DND-41 (cell line): ENCODE measurements at regions not wholly inside any gene's neighbourhood (a gene's known extent, or its start where the extent isn't known, plus 50 kb on each side); places are given as distances from the start of the nearest gene placed in this dataset.

Source experiments
- ATAC-seq: fragments of 200-7000 bp; cut with Tn5 transposase; 3 replicates; pipeline ENCODE4 v1.9.1; 2021; ENCODE audit warnings: low read depth; ENCODE audit not compliant: insufficient read depth
- DNase-seq: peaks from one replicate; pipeline ENCODE4 v3.0.0-alpha.2; 2020
- H2AFZ ChIP-seq: 2 replicates; pipeline ENCODE4 v1.6.0; 2012; ENCODE audit warnings: low read depth, low read length
- H3K27ac ChIP-seq: 2 replicates; pipeline ENCODE4 v1.5.1; 2012; ENCODE audit warnings: low read length, inconsistent platforms
- H3K27me3 ChIP-seq: fragments of 200-600 bp; sonication (generic); 2 replicates; pipeline ENCODE4 v1.6.0; 2012; ENCODE audit warnings: low read length, mild to moderate bottlenecking, inconsistent platforms; ENCODE audit not compliant: insufficient read depth, poor library complexity
- H3K36me3 ChIP-seq: 2 replicates; pipeline ENCODE4 v1.5.1; 2012; ENCODE audit warnings: low read length, inconsistent platforms; ENCODE audit not compliant: insufficient read depth
- H3K4me1 ChIP-seq: 2 replicates; pipeline ENCODE4 v1.5.1; 2012; ENCODE audit warnings: mild to moderate bottlenecking, low read length; ENCODE audit not compliant: insufficient read depth
- H3K4me2 ChIP-seq: 2 replicates; pipeline ENCODE4 v1.6.0; 2012; ENCODE audit warnings: mild to moderate bottlenecking, moderate library complexity, low read length, inconsistent platforms; ENCODE audit not compliant: insufficient read depth
- H3K4me3 ChIP-seq, 2 experiments: fragments of 200-600 bp in 1 of 2; shearing (Covaris generic) in 1 of 2; 2 replicates each; pipeline ENCODE4 v1.5.1; 2012 to 2016; ENCODE audit warnings: inconsistent platforms in 2 of 2, low read length in 2 of 2, mild to moderate bottlenecking in 2 of 2, low read depth in 1 of 2, moderate library complexity in 1 of 2
- H3K79me2 ChIP-seq: 2 replicates; pipeline ENCODE4 v1.6.0; 2012; ENCODE audit warnings: low read length, inconsistent platforms; ENCODE audit not compliant: insufficient read depth
- H3K9ac ChIP-seq: 2 replicates; pipeline ENCODE4 v1.6.0; 2012; ENCODE audit warnings: low read depth, mild to moderate bottlenecking, inconsistent platforms, low read length, moderate library complexity
- H3K9me3 ChIP-seq: 2 replicates; pipeline ENCODE4 v1.5.1; 2012; ENCODE audit warnings: low read length, moderate library complexity, mild to moderate bottlenecking, inconsistent platforms; ENCODE audit not compliant: insufficient read depth, severe bottlenecking
- H4K20me1 ChIP-seq: 2 replicates; pipeline ENCODE4 v1.6.0; 2012; ENCODE audit warnings: low read length; ENCODE audit not compliant: insufficient read depth
- CTCF ChIP-seq: IDR thresholded peaks from 2 replicates; pipeline ENCODE4 v1.5.1; 2012; ENCODE audit warnings: borderline replicate concordance, low read length, moderate library complexity, mild to moderate bottlenecking; ENCODE audit not compliant: poor library complexity, severe bottlenecking; ENCODE audit errors: extremely low read depth
- EZH2 ChIP-seq: IDR thresholded peaks from 3 replicates; pipeline ENCODE4 v1.6.1; 2012; ENCODE audit warnings: borderline replicate concordance, low read depth, mild to moderate bottlenecking, moderate library complexity, low read length, inconsistent platforms; ENCODE audit not compliant: severe bottlenecking

GRCh38 chr13:76630629-76631230 is 255.5 kb downstream of the KCTD12 start:
- no peak overlapping the region for H3K27ac ChIP-seq
- no peaks in the 10 kb centered on the region for H3K4me1 ChIP-seq

DNA sequence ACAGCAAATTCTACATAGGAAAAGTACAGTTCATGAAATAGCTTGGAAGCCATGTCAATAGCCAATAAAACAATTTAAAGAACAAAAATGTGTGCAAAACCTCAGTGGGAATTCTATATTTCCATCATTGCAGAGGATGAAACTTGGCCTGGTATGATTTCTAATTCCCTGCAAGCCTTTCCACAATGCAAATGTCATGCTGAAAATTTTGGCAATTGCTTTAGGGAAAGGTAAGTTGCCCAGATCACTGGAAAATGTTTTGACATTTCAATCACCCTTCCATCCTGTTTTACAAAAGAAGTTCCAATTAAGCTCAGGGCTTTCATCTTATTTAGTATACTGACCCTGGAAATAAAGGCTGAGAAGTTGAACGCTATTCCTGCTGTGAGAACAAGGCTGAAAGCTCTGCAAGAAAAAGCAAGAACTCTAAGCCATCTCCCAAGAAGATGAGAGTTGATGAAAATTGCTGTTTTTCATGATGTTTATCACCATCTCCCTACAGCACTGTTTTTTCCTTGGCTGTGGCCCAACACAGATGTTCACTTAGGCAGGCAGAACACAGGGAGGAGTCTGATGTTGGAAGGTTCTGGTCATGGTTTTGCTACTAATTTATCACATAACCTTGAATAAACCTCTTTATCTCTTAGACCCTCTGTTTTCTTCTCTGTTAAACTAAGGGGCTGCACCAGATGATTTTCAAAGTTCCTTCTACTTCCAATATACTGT is 263.7 kb downstream of the KCTD12 start:
- Histone ChIP-seq H3K9me3 (no peaks in the 10 kb centered on the region), H3K4me1 (no peaks in the 10 kb centered on the region), H3K9ac (no peak overlapping the region), H3K79me2 (no peaks in the 10 kb centered on the region), H4K20me1 (no peaks in the 10 kb centered on the region), H3K4me2 (no peak overlapping the region), H3K4me3 (no peak overlapping the region), H3K27ac (no peak overlapping the region), H3K27me3 (no peaks in the 10 kb centered on the region), H2AFZ (no peak overlapping the region), H3K36me3 (no peaks in the 10 kb centered on the region)
- TF ChIP-seq EZH2, result no peak
- TF ChIP-seq CTCF, result no peak
- DNase-seq (no peak), ATAC-seq (no peak)

More at GRCh38 chr13:76630629-76631230, 255.5 kb downstream of the KCTD12 start:
- H3K4me3 ChIP-seq, result no peak overlapping the region
- no peak for DNase-seq
- no peaks in the 10 kb centered on the region for H3K27me3 ChIP-seq
- no peak for ATAC-seq
- H3K79me2 ChIP-seq, result no peaks in the 10 kb centered on the region
- no peaks in the 10 kb centered on the region for H3K9me3 ChIP-seq
- H3K4me2 ChIP-seq, result no peak overlapping the region
- no peaks in the 10 kb centered on the region for H3K36me3 ChIP-seq
- H2AFZ ChIP-seq, result no peak overlapping the region
- no peaks in the 10 kb centered on the region for H4K20me1 ChIP-seq
- no peak overlapping the region for H3K9ac ChIP-seq
- no peak for TF ChIP-seq CTCF
- TF ChIP-seq EZH2, result no peak

- H3K9ac ChIP-seq, result no peak overlapping the region
- DNase-seq (no peak), ATAC-seq (no peak)
- no peaks in the 10 kb centered on the region for H3K27me3 ChIP-seq
- H3K4me2 ChIP-seq, result no peak overlapping the region
- H3K36me3 ChIP-seq, result no peaks in the 10 kb centered on the region
- H2AFZ ChIP-seq, result no peak overlapping the region
- no peaks in the 10 kb centered on the region for H3K4me1 ChIP-seq
- no peaks in the 10 kb centered on the region for H4K20me1 ChIP-seq
- H3K9me3 ChIP-seq, result no peaks in the 10 kb centered on the region
- TF ChIP-seq CTCF (no peak), EZH2 (no peak)
- no peak overlapping the region for H3K27ac ChIP-seq
- H3K79me2 ChIP-seq, result no peaks in the 10 kb centered on the region
- no peak overlapping the region for H3K4me3 ChIP-seq
Measured at GRCh38 chr13:76621705-76622104, 264.5 kb downstream of the KCTD12 start.
